ENCODE measurements at regions not wholly inside any gene's neighbourhood (a gene's known extent, or its start where the extent isn't known, plus 50 kb on each side); places are given as distances from the start of the nearest gene placed in this dataset.

DNA sequence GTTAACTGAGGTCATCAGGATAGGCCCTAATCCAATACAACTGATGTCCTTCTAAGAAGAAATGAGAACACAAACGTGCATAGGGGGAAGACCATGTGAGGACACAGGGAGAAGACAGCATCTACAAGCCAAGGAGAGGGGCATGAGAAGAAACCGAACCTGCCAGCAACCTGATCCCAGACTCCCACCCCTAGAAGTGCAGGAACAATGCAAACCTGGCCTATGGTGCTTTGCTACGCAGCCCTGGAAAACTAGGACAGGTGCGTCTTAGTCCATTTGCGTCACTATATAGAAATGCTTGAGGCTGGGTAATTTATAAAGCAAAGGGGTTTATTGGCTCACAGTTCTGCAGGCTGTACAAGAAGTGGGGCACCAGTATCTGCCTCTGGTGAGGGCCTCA is 322.6 kb upstream of the ZNF32 start:
- no peak overlapping the region for H3K4me3 ChIP-seq (ENCODE audit: low read depth, low read length)
- DNase-seq (ENCODE audit: low read depth) = no peak

DNA sequence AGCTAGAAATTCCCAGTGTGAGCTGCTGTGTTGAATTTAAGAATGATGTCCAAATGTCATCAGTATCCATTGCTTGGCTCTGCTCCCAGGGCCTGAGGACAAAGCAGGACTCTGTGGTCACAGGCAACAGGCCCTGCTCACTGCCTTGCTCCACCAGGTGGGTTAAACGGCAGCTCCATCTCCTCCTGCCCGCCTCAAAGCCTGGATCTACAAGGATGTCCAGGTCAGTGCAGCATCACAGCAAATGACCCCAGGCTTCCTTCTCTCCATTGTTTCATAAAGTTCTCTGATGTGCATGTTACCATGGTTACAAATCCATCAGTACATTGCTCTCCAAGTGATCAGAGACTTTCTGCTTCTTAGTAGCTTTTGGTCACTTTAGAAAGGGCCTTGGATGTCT is 322.0 kb upstream of the ZNF32 start:
- H3K4me3 ChIP-seq (ENCODE audit: low read depth, low read length) = no peak overlapping the region
- DNase-seq (ENCODE audit: low read depth) = no peak
- TF ChIP-seq, protein P1, sequence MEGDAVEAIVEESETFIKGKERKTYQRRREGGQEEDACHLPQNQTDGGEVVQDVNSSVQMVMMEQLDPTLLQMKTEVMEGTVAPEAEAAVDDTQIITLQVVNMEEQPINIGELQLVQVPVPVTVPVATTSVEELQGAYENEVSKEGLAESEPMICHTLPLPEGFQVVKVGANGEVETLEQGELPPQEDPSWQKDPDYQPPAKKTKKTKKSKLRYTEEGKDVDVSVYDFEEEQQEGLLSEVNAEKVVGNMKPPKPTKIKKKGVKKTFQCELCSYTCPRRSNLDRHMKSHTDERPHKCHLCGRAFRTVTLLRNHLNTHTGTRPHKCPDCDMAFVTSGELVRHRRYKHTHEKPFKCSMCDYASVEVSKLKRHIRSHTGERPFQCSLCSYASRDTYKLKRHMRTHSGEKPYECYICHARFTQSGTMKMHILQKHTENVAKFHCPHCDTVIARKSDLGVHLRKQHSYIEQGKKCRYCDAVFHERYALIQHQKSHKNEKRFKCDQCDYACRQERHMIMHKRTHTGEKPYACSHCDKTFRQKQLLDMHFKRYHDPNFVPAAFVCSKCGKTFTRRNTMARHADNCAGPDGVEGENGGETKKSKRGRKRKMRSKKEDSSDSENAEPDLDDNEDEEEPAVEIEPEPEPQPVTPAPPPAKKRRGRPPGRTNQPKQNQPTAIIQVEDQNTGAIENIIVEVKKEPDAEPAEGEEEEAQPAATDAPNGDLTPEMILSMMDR (conservative IDR thresholded peaks at IDR 0.05; ENCODE audit: low read depth, low read length) = no peak

More for the DNA sequence above, 322.6 kb upstream of the ZNF32 start:
- TF ChIP-seq, protein P1 (conservative IDR thresholded peaks at IDR 0.05; ENCODE audit: low read depth, low read length) = no peak

DNA sequence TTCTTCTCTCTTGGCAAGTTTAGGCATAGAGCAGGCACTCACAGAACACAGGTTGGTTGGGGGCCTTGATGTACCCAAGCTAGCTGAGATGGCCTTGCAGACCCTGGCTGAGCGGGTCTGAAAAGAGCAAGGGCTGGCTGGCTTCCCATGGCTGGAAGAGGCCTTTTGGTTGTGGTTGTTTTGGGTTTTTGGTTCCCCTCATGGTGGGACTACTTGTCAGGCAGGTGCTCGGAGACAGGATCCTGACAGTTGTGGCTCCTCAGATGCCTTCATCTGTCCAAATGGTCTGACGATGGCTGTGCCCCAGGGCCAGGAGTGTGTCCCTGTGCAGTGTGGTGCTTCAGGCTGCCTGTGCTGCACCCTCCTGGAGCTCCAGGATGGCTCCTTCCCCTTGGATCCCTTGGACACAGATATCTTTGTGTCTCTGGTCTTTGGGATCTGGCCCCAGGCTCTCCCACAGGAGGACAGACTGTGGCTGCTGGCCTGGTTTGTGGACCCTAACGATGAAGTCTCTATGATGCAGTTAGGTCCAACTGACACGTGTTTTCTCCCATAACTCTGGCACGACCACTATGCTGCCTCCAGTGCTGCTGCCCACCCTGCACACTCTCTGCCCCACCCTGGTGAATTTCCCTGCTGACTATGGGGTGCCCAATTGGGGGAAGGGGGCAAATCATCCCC is 321.5 kb upstream of the ZNF32 start:
- no peak overlapping the region for H3K4me3 ChIP-seq (ENCODE audit: low read depth, low read length)

DNA sequence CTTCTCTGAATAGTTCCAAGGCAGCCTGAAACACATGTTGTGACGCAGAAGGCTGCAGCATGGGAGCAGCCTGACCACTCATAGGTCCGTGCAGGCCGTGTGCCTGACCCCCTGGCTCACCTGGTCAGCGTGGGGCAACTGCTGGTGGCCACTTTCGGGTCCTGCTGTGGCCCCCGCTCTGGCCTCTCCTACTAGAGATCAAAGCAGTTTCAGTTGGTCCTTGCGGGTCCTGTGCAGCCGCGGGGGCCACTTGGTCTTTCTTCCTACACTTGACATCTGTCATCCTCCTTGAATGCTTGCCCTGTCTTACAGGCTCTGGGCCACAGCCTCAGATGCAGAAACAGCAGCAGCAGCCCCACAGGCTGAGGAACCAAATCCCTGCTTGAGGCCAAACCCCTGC is 320.8 kb upstream of the ZNF32 start:
- no peak overlapping the region for H3K4me3 ChIP-seq (ENCODE audit: low read depth, low read length)
- TF ChIP-seq, protein P1 (conservative IDR thresholded peaks at IDR 0.05; ENCODE audit: low read depth, low read length) = no peak
- no peak for DNase-seq (ENCODE audit: low read depth)

More for the DNA sequence above, 321.5 kb upstream of the ZNF32 start:
- TF ChIP-seq, protein P1 (conservative IDR thresholded peaks at IDR 0.05; ENCODE audit: low read depth, low read length) = no peak
- DNase-seq (ENCODE audit: low read depth) = no peak

DNA sequence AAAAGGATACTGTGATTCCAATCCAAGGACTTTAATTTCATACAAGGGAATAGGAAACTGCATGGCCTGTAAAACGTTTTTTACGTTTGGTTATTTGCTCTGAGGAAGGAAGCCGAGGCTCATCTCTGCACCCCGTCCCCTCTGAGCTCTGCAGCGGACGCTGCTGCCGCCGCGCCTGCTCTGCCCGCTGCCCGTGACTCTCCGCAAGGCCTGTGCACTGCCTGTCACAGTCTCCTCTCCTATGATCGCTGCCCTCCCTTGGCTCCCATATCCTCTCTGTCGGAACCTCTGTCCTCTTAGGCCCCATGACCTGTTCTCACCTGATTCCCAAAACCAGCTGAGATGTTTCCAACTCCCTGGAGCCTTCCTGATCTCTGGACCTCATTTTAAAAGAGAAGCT is 320.3 kb upstream of the ZNF32 start:
- TF ChIP-seq, protein P1 (conservative IDR thresholded peaks at IDR 0.05; ENCODE audit: low read depth, low read length) = no peak
- H3K4me3 ChIP-seq (ENCODE audit: low read depth, low read length) = no peak overlapping the region
- DNase-seq (ENCODE audit: low read depth) = no peak

DNA sequence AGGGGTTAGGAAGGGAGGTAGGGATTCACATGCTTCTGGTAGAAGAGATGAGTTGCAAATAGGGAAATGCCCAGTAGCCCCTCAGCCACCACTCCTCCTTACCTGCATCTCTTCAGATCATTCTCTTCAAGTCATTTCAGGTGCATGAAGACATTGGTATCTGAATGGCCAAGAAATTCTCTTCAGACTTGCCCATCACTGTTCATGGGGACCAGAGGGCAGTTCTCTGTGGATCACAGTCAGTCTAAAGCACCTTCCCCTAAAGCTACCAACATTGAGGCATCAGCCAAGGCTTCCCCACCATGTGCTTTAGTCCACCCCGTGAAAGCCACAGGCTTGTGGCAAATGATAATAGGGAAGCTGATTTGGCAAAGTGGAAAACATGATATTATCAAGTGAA is 319.4 kb upstream of the ZNF32 start:
- TF ChIP-seq, protein P1 (conservative IDR thresholded peaks at IDR 0.05; ENCODE audit: low read depth, low read length) = no peak
- DNase-seq (ENCODE audit: low read depth) = no peak
- no peak overlapping the region for H3K4me3 ChIP-seq (ENCODE audit: low read depth, low read length)

DNA sequence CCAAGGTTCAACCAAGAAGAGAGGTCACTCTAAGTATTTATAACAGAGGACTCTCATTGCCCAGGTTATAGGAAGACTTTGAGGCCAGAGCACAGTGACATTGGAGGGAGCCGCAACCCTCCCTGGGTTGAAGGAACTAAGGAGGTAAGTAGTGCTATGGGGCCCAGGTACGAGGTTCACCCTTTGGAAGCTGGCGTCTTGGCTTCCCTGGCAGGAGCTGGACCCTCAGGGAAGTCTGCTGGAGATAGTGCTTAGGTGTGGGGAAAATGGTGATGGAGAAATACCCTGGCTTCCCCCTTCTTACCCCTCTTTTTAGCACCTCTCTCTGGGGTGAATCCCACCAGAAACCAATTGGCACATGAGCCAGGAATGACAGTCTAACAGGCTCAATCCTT is 317.9 kb upstream of the ZNF32 start:
- no peak overlapping the region for H3K4me3 ChIP-seq (ENCODE audit: low read depth, low read length)
- no peak for DNase-seq (ENCODE audit: low read depth)
- TF ChIP-seq, protein P1 (conservative IDR thresholded peaks at IDR 0.05; ENCODE audit: low read depth, low read length) = no peak

Measured in choroid plexus epithelial cell (primary cell).